ENCODE measurements at regions not wholly inside any gene's neighbourhood (a gene's known extent, or its start where the extent isn't known, plus 50 kb on each side); places are given as distances from the start of the nearest gene placed in this dataset.
A peak's percentile ranks its signal among the peaks of the same experiment; 100 is the strongest.

GRCh38 chr15:91555312-91555711 lies 298.2 kb upstream of the SLCO3A1 start:
- ChIA-PET POLR2A (no interaction called here), CTCF (no interaction called here)
- no peak for DNase-seq (ENCODE audit: low read depth)

GRCh38 chr15:91556926-91557325 lies 296.6 kb upstream of the SLCO3A1 start:
- no peak for DNase-seq (ENCODE audit: low read depth)
- ChIA-PET POLR2A (no interaction called here), CTCF (no interaction called here)
- Histone ChIP-seq H3K4me3 (ENCODE audit: low read depth, low read length) (no peak overlapping the region), H3K36me3 (ENCODE audit: control insufficient read depth, insufficient read depth, low read length) (no peaks in the 10 kb centered on the region), H3K27me3 (ENCODE audit: control insufficient read depth, insufficient read depth, low read length) (no peaks in the 10 kb centered on the region)
- no peak for TF ChIP-seq CTCF (IDR thresholded peaks at IDR 0.05; ENCODE audit: insufficient read depth, low read depth, low read length)

More at GRCh38 chr15:91555312-91555711, 298.2 kb upstream of the SLCO3A1 start:
- Histone ChIP-seq H3K4me3 (ENCODE audit: low read depth, low read length) (no peak overlapping the region), H3K36me3 (ENCODE audit: control insufficient read depth, insufficient read depth, low read length) (no peaks in the 10 kb centered on the region), H3K27me3 (ENCODE audit: control insufficient read depth, insufficient read depth, low read length) (no peaks in the 10 kb centered on the region)
- no peak for TF ChIP-seq CTCF (IDR thresholded peaks at IDR 0.05; ENCODE audit: insufficient read depth, low read depth, low read length)

- H3K4me3 ChIP-seq (ENCODE audit: low read depth, low read length) = no peak overlapping the region
- H3K27me3 ChIP-seq (ENCODE audit: control insufficient read depth, insufficient read depth, low read length) = no peaks in the 10 kb centered on the region
- TF ChIP-seq CTCF (IDR thresholded peaks at IDR 0.05; ENCODE audit: insufficient read depth, low read depth, low read length) = no peak
- ChIA-PET CTCF (no interaction called here), POLR2A (no interaction called here)
- no peak for DNase-seq (ENCODE audit: low read depth)
- no peaks in the 10 kb centered on the region for H3K36me3 ChIP-seq (ENCODE audit: control insufficient read depth, insufficient read depth, low read length)
Measured at GRCh38 chr15:91559066-91559465, 294.4 kb upstream of the SLCO3A1 start.

GRCh38 chr15:91561371-91562100 lies 292.0 kb upstream of the SLCO3A1 start:
- peak; percentile 24 for DNase-seq (ENCODE audit: low read depth)
- TF ChIP-seq CTCF (IDR thresholded peaks at IDR 0.05; ENCODE audit: insufficient read depth, low read depth, low read length) = no peak
- Histone ChIP-seq H3K36me3 (ENCODE audit: control insufficient read depth, insufficient read depth, low read length) (no peaks in the 10 kb centered on the region), H3K4me3 (ENCODE audit: low read depth, low read length) (no peak overlapping the region), H3K27me3 (ENCODE audit: control insufficient read depth, insufficient read depth, low read length) (no peaks in the 10 kb centered on the region)
- ChIA-PET POLR2A (interaction anchor here (0.5 kb wide), 1 partner anchor 545 kb away, joined by 3 read pairs; no protein-coding TSS in a partner anchor), CTCF (no interaction called here)

DNA sequence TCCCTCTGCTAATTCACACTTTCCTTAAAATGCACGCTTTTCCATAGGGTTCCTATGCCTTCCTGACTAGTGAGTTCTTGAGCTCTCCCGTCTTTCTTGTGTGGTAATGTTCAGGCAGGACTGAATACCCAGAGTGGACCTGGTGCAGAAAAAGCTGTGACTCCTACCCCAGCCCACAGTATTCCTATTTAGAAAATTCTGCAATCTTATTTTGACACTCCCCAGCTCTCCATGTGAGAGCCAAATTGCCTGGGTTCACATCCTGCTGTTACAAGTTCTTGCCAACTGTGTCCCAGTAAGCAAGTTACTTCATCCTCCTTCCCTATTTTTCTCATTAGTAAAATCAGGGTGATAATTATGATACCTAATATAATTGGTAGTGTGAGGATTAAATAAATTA lies 290.8 kb upstream of the SLCO3A1 start:
- ChIA-PET POLR2A (no interaction called here), CTCF (no interaction called here)
- DNase-seq (ENCODE audit: low read depth) = no peak
- no peaks in the 10 kb centered on the region for H3K27me3 ChIP-seq (ENCODE audit: control insufficient read depth, insufficient read depth, low read length)
- no peak for TF ChIP-seq CTCF (IDR thresholded peaks at IDR 0.05; ENCODE audit: insufficient read depth, low read depth, low read length)
- no peaks in the 10 kb centered on the region for H3K36me3 ChIP-seq (ENCODE audit: control insufficient read depth, insufficient read depth, low read length)
- no peak overlapping the region for H3K4me3 ChIP-seq (ENCODE audit: low read depth, low read length)
